WTC11 (cell line): ENCODE measurements at regions not wholly inside any gene's neighbourhood (a gene's known extent, or its start where the extent isn't known, plus 50 kb on each side); places are given as distances from the start of the nearest gene placed in this dataset.

Experiments
- ATAC-seq: fragments of 200-7000 bp; cut with Tn5 transposase; 2 replicates; pipeline ENCODE4 v1.10.0; 2021; ENCODE audit warnings: mild to moderate bottlenecking, moderate library complexity
- CTCF ChIA-PET: fragments of 300-600 bp; sonication (Branson Sonifier 250); formaldehyde crosslinking; loops from one replicate; lab custom pipeline; 2021; ENCODE audit warnings: antibody characterized with exemption; lab: Charles Lee
- POLR2A ChIA-PET: fragments of 350-600 bp; sonication (Branson Sonifier 250); formaldehyde crosslinking; loops from one replicate; lab custom pipeline; 2021; ENCODE audit warnings: antibody characterized with exemption; lab: Charles Lee
- DNase-seq: peaks from one replicate; pipeline ENCODE4 v3.0.0; 2021; ENCODE audit warnings: low spot score
- H3K27ac Mint-ChIP-seq: 2 replicates; pipeline ENCODE4 v1.8.0; 2021; ENCODE audit warnings: mixed read lengths
- H3K27me3 Mint-ChIP-seq: 2 replicates; pipeline ENCODE4 v1.8.0; 2021; ENCODE audit warnings: low read depth, mild to moderate bottlenecking, moderate library complexity, mixed read lengths
- H3K36me3 Mint-ChIP-seq: 2 replicates; pipeline ENCODE4 v1.8.0; 2021; ENCODE audit warnings: mixed read lengths
- H3K4me1 Mint-ChIP-seq: 2 replicates; pipeline ENCODE4 v1.8.0; 2022; ENCODE audit warnings: mixed read lengths
- H3K4me3 Mint-ChIP-seq: 2 replicates; pipeline ENCODE4 v1.8.0; 2021; ENCODE audit warnings: mild to moderate bottlenecking, moderate library complexity, mixed read lengths
- H3K9me3 Mint-ChIP-seq: 2 replicates; pipeline ENCODE4 v1.8.0; 2021; ENCODE audit warnings: mixed read lengths
- CBFB ChIP-seq: sonication (generic); formaldehyde crosslinking; IDR thresholded peaks from 2 replicates; pipeline ENCODE4 v1.8.1; 2022; ENCODE audit warnings: mild to moderate bottlenecking, low read depth, missing genetic modification reagents
- CDX4 ChIP-seq: fragments of 250-450 bp; sonication (Bioruptor Pico); IDR thresholded peaks from 2 replicates; pipeline ENCODE4 v1.9.0; 2021; ENCODE audit warnings: moderate library complexity, mild to moderate bottlenecking, inconsistent platforms, borderline replicate concordance
- CREB1 ChIP-seq: sonication (generic); formaldehyde crosslinking; IDR thresholded peaks from 2 replicates; pipeline ENCODE4 v1.8.0; 2023; ENCODE audit warnings: mild to moderate bottlenecking, missing genetic modification reagents
- CREM ChIP-seq: sonication (generic); formaldehyde crosslinking; IDR thresholded peaks from 2 replicates; pipeline ENCODE4 v1.8.1; 2022; ENCODE audit warnings: mild to moderate bottlenecking, missing genetic modification reagents, moderate library complexity
- FOXJ3 ChIP-seq: sonication (generic); formaldehyde crosslinking; IDR thresholded peaks from 2 replicates; pipeline ENCODE4 v1.9.0; 2021; ENCODE audit warnings: missing genetic modification reagents, mild to moderate bottlenecking, borderline replicate concordance
- FOXK1 ChIP-seq: sonication (generic); formaldehyde crosslinking; IDR thresholded peaks from 2 replicates; pipeline ENCODE4 v1.8.0; 2022; ENCODE audit warnings: mild to moderate bottlenecking, moderate library complexity, missing genetic modification reagents
- FOXP1 ChIP-seq: sonication (generic); formaldehyde crosslinking; IDR thresholded peaks from 2 replicates; pipeline ENCODE4 v1.8.0; 2022; ENCODE audit warnings: missing genetic modification reagents, mild to moderate bottlenecking, moderate library complexity, borderline replicate concordance
- GABPB1 ChIP-seq: sonication (generic); formaldehyde crosslinking; IDR thresholded peaks from 2 replicates; pipeline ENCODE4 v1.8.1; 2023; ENCODE audit warnings: mild to moderate bottlenecking, missing genetic modification reagents
- GRHL2 ChIP-seq: fragments of 250-450 bp; sonication (Bioruptor Pico); IDR thresholded peaks from 2 replicates; pipeline ENCODE4 v1.8.0; 2022; ENCODE audit warnings: mild to moderate bottlenecking, moderate library complexity; ENCODE audit not compliant: insufficient replicate concordance, severe bottlenecking
- HMGA2 ChIP-seq: fragments of 250-450 bp; sonication (Bioruptor Pico); IDR thresholded peaks from 2 replicates; pipeline ENCODE4 v1.4.0; 2021; ENCODE audit warnings: mild to moderate bottlenecking, moderate library complexity
- IRF2 ChIP-seq: sonication (generic); formaldehyde crosslinking; IDR thresholded peaks from 2 replicates; pipeline ENCODE4 v1.8.0; 2022; ENCODE audit warnings: low read depth, missing genetic modification reagents, borderline replicate concordance
- JAZF1 ChIP-seq: fragments of 250-450 bp; sonication (Bioruptor Pico); IDR thresholded peaks from 2 replicates; pipeline ENCODE4 v1.9.0; 2021; ENCODE audit warnings: moderate library complexity, mild to moderate bottlenecking, inconsistent platforms
- JUN ChIP-seq: sonication (generic); formaldehyde crosslinking; IDR thresholded peaks from 2 replicates; pipeline ENCODE4 v1.8.0; 2023; ENCODE audit warnings: mild to moderate bottlenecking, missing genetic modification reagents
- PRDM15 ChIP-seq: sonication (generic); formaldehyde crosslinking; IDR thresholded peaks from 2 replicates; pipeline ENCODE4 v1.8.0; 2022; ENCODE audit warnings: missing genetic modification reagents
- RORB ChIP-seq: fragments of 250-450 bp; sonication (Bioruptor Pico); IDR thresholded peaks from 2 replicates; pipeline ENCODE4 v1.9.0; 2021; ENCODE audit warnings: mild to moderate bottlenecking
- SMAD4 ChIP-seq: sonication (generic); formaldehyde crosslinking; IDR thresholded peaks from 2 replicates; pipeline ENCODE4 v1.8.0; 2022; ENCODE audit warnings: mild to moderate bottlenecking, missing genetic modification reagents
- SOX15 ChIP-seq: fragments of 250-450 bp; sonication (Bioruptor Pico); IDR thresholded peaks from 2 replicates; pipeline ENCODE4 v1.9.0; 2021; ENCODE audit warnings: mild to moderate bottlenecking
- TEAD4 ChIP-seq: sonication (generic); formaldehyde crosslinking; IDR thresholded peaks from 2 replicates; pipeline ENCODE4 v1.8.0; 2022; ENCODE audit warnings: mild to moderate bottlenecking, missing genetic modification reagents
- ZNF219 ChIP-seq: sonication (generic); formaldehyde crosslinking; IDR thresholded peaks from 2 replicates; pipeline ENCODE4 v1.8.0; 2023; ENCODE audit warnings: missing genetic modification reagents, mild to moderate bottlenecking, borderline replicate concordance
- ZNF263 ChIP-seq: sonication (generic); formaldehyde crosslinking; IDR thresholded peaks from 2 replicates; pipeline ENCODE4 v1.8.1; 2022; ENCODE audit warnings: low read depth, mild to moderate bottlenecking, moderate library complexity, missing genetic modification reagents
- ZNF317 ChIP-seq: sonication (generic); formaldehyde crosslinking; IDR thresholded peaks from 2 replicates; pipeline ENCODE4 v1.8.1; 2023; ENCODE audit warnings: low read depth, mild to moderate bottlenecking, moderate library complexity, missing genetic modification reagents, borderline replicate concordance
- ZNF671 ChIP-seq: fragments of 250-450 bp; sonication (Bioruptor Pico); IDR thresholded peaks from 2 replicates; pipeline ENCODE4 v1.8.0; 2021; ENCODE audit warnings: mild to moderate bottlenecking
- TF ChIP-seq, protein P1 (sequence below): sonication (generic); formaldehyde crosslinking; IDR thresholded peaks from 2 replicates; pipeline ENCODE4 v1.8.1; 2022; ENCODE audit warnings: low read depth, missing genetic modification reagents, borderline replicate concordance
- TF ChIP-seq, protein P2 (sequence below): sonication (generic); formaldehyde crosslinking; IDR thresholded peaks from 2 replicates; pipeline ENCODE4 v1.8.0; 2022; ENCODE audit warnings: mild to moderate bottlenecking, missing genetic modification reagents
- TF ChIP-seq, protein P3 (sequence below): fragments of 250-450 bp; sonication (Bioruptor Pico); conservative IDR thresholded peaks from 2 replicates; pipeline ENCODE4 v1.9.0; 2021; ENCODE audit warnings: mild to moderate bottlenecking
- TF ChIP-seq, protein P4 (sequence below): sonication (generic); formaldehyde crosslinking; IDR thresholded peaks from 2 replicates; pipeline ENCODE4 v1.8.1; 2022; ENCODE audit warnings: mild to moderate bottlenecking, missing genetic modification reagents, moderate library complexity, borderline replicate concordance

GRCh38 chr12:115700081-115700480, 577.4 kb downstream of the MED13L start:
- CTCF ChIA-PET, result no interaction called here

GRCh38 chr12:115698257-115698656, 579.2 kb downstream of the MED13L start:
- Mint-ChIP-seq H3K27me3 (no peaks in the 10 kb centered on the region), H3K27ac (no peak overlapping the region), H3K9me3 (peaks cover 14% of the 10 kb centered on the region), H3K4me3 (no peak overlapping the region), H3K4me1 (peaks cover 16% of the 10 kb centered on the region; the same call in 1 of the 2 replicates), H3K36me3 (no peaks in the 10 kb centered on the region)
- POLR2A ChIA-PET, result no interaction called here
- DNase-seq (no peak), ATAC-seq (no peak)
- CTCF ChIA-PET, result no interaction called here
- TF ChIP-seq HMGA2 (CRISPR knock-in tag), result no peak
- TF ChIP-seq FOXK1 (CRISPR knock-in tag), result no peak
- TF ChIP-seq GABPB1 (CRISPR knock-in tag), result no peak
- TF ChIP-seq TEAD4 (CRISPR knock-in tag), result no peak
- no peak for TF ChIP-seq IRF2
- TF ChIP-seq, protein P1, sequence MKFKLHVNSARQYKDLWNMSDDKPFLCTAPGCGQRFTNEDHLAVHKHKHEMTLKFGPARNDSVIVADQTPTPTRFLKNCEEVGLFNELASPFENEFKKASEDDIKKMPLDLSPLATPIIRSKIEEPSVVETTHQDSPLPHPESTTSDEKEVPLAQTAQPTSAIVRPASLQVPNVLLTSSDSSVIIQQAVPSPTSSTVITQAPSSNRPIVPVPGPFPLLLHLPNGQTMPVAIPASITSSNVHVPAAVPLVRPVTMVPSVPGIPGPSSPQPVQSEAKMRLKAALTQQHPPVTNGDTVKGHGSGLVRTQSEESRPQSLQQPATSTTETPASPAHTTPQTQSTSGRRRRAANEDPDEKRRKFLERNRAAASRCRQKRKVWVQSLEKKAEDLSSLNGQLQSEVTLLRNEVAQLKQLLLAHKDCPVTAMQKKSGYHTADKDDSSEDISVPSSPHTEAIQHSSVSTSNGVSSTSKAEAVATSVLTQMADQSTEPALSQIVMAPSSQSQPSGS (CRISPR knock-in tag), result no peak
- TF ChIP-seq CREB1, result no peak
- TF ChIP-seq CBFB (CRISPR knock-in tag), result no peak
- TF ChIP-seq ZNF671, result no peak
- no peak for TF ChIP-seq GRHL2 (CRISPR knock-in tag)
- TF ChIP-seq JAZF1 (CRISPR knock-in tag), result no peak
- TF ChIP-seq RORB (CRISPR knock-in tag), result no peak
- no peak for TF ChIP-seq ZNF219
- TF ChIP-seq FOXJ3 (CRISPR knock-in tag), result no peak

More at GRCh38 chr12:115700081-115700480, 577.4 kb downstream of the MED13L start:
- no peaks in the 10 kb centered on the region for H3K27me3 Mint-ChIP-seq
- H3K4me3 Mint-ChIP-seq, result no peak overlapping the region
- no peak overlapping the region for H3K27ac Mint-ChIP-seq
- peaks cover 14% of the 10 kb centered on the region for H3K9me3 Mint-ChIP-seq
- DNase-seq, result no peak
- ATAC-seq, result no peak
- no peak for TF ChIP-seq ZNF263 (CRISPR knock-in tag)
- TF ChIP-seq, protein P2, sequence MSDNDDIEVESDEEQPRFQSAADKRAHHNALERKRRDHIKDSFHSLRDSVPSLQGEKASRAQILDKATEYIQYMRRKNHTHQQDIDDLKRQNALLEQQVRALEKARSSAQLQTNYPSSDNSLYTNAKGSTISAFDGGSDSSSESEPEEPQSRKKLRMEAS, result no peak
- TF ChIP-seq HMGA2 (CRISPR knock-in tag), result no peak
- no peak for TF ChIP-seq JUN (CRISPR knock-in tag)
- no peak for TF ChIP-seq CREM (CRISPR knock-in tag)
- TF ChIP-seq, protein P3, sequence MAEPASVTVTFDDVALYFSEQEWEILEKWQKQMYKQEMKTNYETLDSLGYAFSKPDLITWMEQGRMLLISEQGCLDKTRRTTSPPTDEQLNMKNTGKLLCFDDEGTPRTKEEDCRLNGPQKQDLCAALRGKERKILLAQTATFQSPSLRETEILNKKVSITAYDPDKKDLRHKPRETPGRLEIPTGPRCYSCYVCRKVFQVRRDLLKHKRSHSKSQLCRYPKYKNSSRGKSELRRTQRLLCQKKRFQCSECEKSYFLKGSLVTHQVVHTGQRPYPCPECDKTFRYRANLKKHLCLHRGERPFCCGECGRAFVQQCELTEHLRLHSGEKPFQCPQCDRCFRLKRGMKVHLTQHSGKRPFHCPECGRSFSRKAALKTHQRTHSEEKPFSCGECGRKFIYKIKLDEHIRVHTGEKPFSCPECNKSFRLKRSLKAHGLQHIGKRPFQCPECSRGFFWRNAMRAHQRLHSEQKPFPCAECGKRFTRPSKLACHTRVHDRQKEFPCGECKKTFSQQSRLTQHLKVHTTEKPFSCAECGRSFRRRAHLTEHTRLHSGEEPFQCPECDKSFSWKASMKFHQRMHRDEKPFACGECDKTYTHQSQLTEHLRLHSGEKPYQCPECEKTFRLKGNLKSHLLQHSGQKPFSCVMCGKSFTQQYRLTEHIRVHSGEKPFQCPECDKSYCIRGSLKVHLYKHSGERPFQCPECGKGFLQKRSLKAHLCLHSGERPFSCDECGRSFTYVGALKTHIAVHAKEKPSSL (CRISPR knock-in tag), result no peak
- TF ChIP-seq SOX15 (CRISPR knock-in tag), result no peak
- no peak for TF ChIP-seq PRDM15 (CRISPR knock-in tag)
- TF ChIP-seq, protein P4, sequence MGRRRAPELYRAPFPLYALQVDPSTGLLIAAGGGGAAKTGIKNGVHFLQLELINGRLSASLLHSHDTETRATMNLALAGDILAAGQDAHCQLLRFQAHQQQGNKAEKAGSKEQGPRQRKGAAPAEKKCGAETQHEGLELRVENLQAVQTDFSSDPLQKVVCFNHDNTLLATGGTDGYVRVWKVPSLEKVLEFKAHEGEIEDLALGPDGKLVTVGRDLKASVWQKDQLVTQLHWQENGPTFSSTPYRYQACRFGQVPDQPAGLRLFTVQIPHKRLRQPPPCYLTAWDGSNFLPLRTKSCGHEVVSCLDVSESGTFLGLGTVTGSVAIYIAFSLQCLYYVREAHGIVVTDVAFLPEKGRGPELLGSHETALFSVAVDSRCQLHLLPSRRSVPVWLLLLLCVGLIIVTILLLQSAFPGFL, result no peak
- TF ChIP-seq CDX4 (CRISPR knock-in tag), result no peak
- no peak for TF ChIP-seq FOXJ3 (CRISPR knock-in tag)
- no peak for TF ChIP-seq SMAD4
- TF ChIP-seq ZNF317, result no peak
- no peak for TF ChIP-seq FOXP1
- no peaks in the 10 kb centered on the region for H3K36me3 Mint-ChIP-seq
- peaks cover 9% of the 10 kb centered on the region; the same call in 1 of the 2 replicates for H3K4me1 Mint-ChIP-seq
- POLR2A ChIA-PET, result no interaction called here
